Gastrocnemius medialis (tissue), 4 donors: ENCODE measurements at regions not wholly inside any gene's neighbourhood (a gene's known extent, or its start where the extent isn't known, plus 50 kb on each side); places are given as distances from the start of the nearest gene placed in this dataset.

Source experiments
- ATAC-seq, 2 donors: fragments of 150-250 bp; one replicate each; pipeline ENCODE4 v1.9.1; 2016
- DNase-seq, 2 donors: peaks; one replicate each; pipeline ENCODE4 v3.0.0-alpha.2; 2019
- H3K27ac ChIP-seq, 4 donors: fragments of 200-600 bp; sonication (generic); 1 replicate in 1 of 4; 2 replicates in 3 of 4; pipeline ENCODE4 v1.5.1; 2016 to 2018; ENCODE audit warnings: mild to moderate bottlenecking in 2 of 4, moderate library complexity in 1 of 4
- H3K27me3 ChIP-seq, 3 donors: fragments of 200-600 bp; sonication (generic) in 2 of 3; 1 replicate in 1 of 3; 2 replicates in 2 of 3; pipeline versions ENCODE4 v1.5.1 to v1.6.0; 2016 to 2019; ENCODE audit warnings: mild to moderate bottlenecking in 1 of 3, moderate library complexity in 1 of 3
- H3K36me3 ChIP-seq, 2 donors: fragments of 200-600 bp; sonication (generic) in 1 of 2; one replicate each; pipeline ENCODE4 v1.5.1; 2017 to 2018
- H3K4me1 ChIP-seq, 2 donors: fragments of 200-600 bp; sonication (generic) in 1 of 2; one replicate each; pipeline ENCODE4 v1.5.1; 2016 to 2017; ENCODE audit warnings: mild to moderate bottlenecking in 2 of 2
- H3K4me3 ChIP-seq, 4 donors: fragments of 200-600 bp; sonication (generic) in 3 of 4; 1 replicate in 1 of 4; 2 replicates in 3 of 4; pipeline ENCODE4 v1.5.1; 2016 to 2019; ENCODE audit warnings: mild to moderate bottlenecking in 2 of 4
- H3K9me3 ChIP-seq, 3 donors: fragments of 200-600 bp; sonication (generic) in 2 of 3; 1 replicate in 1 of 3; 2 replicates in 2 of 3; pipeline ENCODE4 v1.5.1; 2016 to 2019
- POLR2A ChIP-seq, 2 donors: fragments of 450-650 bp; IDR thresholded peaks; one replicate each; pipeline ENCODE4 v1.6.1; 2017; ENCODE audit warnings: antibody characterized with exemption in 2 of 2, mild to moderate bottlenecking in 2 of 2, moderate library complexity in 2 of 2
- in situ Hi-C, 4 donors: fragments of 200-750 bp; cut with MboI; loops; one replicate each; pipeline versions ENCODE4 v1.15.0 to v1.8.0; 2017; ENCODE audit warnings: low sequenced_read_pairs in 4 of 4
- intact Hi-C: fragments of 100-400 bp; cut with DNase I; formaldehyde crosslinking; loops from one replicate; pipeline ENCODE4 v1.15.1; 2023; ENCODE audit warnings: low total_unique reads
- TF ChIP-seq, protein P1 (sequence below), 5 experiments: fragments of 450-650 bp in 3 of 5; fragments of 200-600 bp in 2 of 5; sonication (generic) in 2 of 5; IDR thresholded peaks in 4 of 5; conservative IDR thresholded peaks in 1 of 5; 1 replicate in 4 of 5; 2 replicates in 1 of 5; pipeline ENCODE4 v1.5.1; 2016 to 2019; ENCODE audit warnings: antibody characterized with exemption in 5 of 5, mild to moderate bottlenecking in 3 of 5, moderate library complexity in 3 of 5

DNA sequence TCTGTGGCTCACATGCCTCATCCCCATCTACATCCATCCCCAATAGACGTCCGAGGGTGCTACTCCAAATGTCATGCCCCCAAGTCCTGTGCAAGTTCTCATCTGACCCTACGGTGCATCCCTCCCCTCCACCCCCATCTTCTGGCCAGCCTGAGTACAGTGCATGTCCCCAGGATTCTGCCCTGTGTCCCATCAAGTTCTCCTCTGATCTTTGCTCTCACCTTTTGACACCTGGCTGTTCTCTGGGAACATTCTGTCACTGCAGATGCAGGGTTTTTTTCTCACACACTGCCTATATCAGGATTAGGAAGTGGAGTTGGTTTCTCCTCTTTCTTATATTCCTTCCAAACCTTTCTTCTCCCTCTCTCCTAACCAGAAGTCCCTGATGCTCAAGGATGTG, 377.2 kb downstream of the GADD45G start:
- no peak overlapping the region for H3K27ac ChIP-seq
- H3K36me3 ChIP-seq: no peaks in the 10 kb centered on the region
- H3K4me1 ChIP-seq: no peaks in the 10 kb centered on the region
- intact Hi-C loops: no loop called here
- TF ChIP-seq POLR2A (IDR thresholded peaks at IDR 0.05): no peak
- TF ChIP-seq, protein P1, sequence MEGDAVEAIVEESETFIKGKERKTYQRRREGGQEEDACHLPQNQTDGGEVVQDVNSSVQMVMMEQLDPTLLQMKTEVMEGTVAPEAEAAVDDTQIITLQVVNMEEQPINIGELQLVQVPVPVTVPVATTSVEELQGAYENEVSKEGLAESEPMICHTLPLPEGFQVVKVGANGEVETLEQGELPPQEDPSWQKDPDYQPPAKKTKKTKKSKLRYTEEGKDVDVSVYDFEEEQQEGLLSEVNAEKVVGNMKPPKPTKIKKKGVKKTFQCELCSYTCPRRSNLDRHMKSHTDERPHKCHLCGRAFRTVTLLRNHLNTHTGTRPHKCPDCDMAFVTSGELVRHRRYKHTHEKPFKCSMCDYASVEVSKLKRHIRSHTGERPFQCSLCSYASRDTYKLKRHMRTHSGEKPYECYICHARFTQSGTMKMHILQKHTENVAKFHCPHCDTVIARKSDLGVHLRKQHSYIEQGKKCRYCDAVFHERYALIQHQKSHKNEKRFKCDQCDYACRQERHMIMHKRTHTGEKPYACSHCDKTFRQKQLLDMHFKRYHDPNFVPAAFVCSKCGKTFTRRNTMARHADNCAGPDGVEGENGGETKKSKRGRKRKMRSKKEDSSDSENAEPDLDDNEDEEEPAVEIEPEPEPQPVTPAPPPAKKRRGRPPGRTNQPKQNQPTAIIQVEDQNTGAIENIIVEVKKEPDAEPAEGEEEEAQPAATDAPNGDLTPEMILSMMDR (IDR thresholded peaks at IDR 0.05 in 4 of 5, conservative IDR thresholded peaks at IDR 0.05 in 1 of 5): no peak
- H3K27me3 ChIP-seq: no peaks in the 10 kb centered on the region
- ATAC-seq: no peak
- H3K4me3 ChIP-seq: no peak overlapping the region
- DNase-seq: no peak
- H3K9me3 ChIP-seq: no peaks in the 10 kb centered on the region
- in situ Hi-C loops: loop anchor here in 1 of 4 donors (25.0 kb wide), 1 partner anchor 105 kb away; no protein-coding TSS in a partner anchor

DNA sequence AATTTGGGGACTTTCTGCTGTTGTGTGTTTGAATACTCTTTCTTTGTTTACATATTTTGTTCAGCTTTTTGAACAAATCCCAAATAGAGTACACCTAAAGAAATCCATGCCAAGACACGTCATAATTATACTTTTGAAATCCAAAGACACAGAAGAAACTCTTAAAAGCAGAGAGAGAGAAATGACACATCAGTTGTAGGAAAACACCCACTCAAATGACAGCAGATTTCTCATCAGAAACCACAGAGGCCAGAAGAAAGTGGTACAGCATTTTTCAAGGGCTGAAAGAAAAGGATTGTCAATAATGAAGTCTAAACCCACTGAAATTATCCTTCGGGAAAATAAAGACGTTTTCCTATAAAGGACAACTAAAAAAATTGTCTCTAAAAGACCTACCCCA, 378.6 kb downstream of the GADD45G start:
- TF ChIP-seq, protein P1 (IDR thresholded peaks at IDR 0.05 in 4 of 5, conservative IDR thresholded peaks at IDR 0.05 in 1 of 5): no peak
- no peaks in the 10 kb centered on the region for H3K27me3 ChIP-seq
- peaks cover 4 to 5% of the 10 kb centered on the region in 2 donors for H3K4me1 ChIP-seq
- no peak for ATAC-seq
- in situ Hi-C loops: loop anchor here in 1 of 4 donors (25.0 kb wide), 1 partner anchor 104 kb away; no protein-coding TSS in a partner anchor
- no peaks in the 10 kb centered on the region for H3K36me3 ChIP-seq
- no peak for DNase-seq
- H3K27ac ChIP-seq: no peak overlapping the region
- H3K9me3 ChIP-seq: no peaks in the 10 kb centered on the region
- H3K4me3 ChIP-seq: no peak overlapping the region
- intact Hi-C loops: no loop called here

DNA sequence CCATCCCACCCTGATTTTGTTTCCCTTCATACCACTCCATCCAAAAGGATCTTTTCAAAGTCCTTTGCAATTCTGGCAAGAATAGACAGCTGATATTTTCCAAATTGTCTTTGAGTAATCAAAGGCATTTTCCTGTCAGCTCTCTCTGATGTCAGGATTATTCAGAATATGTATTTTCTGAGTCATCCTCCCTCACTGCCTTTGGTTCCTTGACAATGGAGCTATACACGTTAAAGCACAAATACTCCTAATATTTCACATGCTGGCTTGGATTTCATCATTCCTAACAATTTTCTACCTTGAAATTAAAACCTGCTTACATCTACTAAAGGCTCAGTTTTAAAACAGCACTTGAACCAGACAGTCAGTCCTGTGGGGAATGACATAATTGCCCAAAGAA, 379.4 kb downstream of the GADD45G start:
- no peaks in the 10 kb centered on the region for H3K9me3 ChIP-seq
- H3K4me3 ChIP-seq: no peak overlapping the region
- in situ Hi-C loops (loop anchor here in 1 of 4 donors (25.0 kb wide), 1 partner anchor 103 kb away; no protein-coding TSS in a partner anchor), intact Hi-C loops (no loop called here)
- H3K27ac ChIP-seq: no peak overlapping the region
- DNase-seq (no peak), ATAC-seq (no peak)
- H3K36me3 ChIP-seq: no peaks in the 10 kb centered on the region
- no peaks in the 10 kb centered on the region for H3K27me3 ChIP-seq
- no peak for TF ChIP-seq POLR2A (IDR thresholded peaks at IDR 0.05)
- TF ChIP-seq, protein P1 (IDR thresholded peaks at IDR 0.05 in 4 of 5, conservative IDR thresholded peaks at IDR 0.05 in 1 of 5): no peak
- peaks cover 4 to 7% of the 10 kb centered on the region in 2 donors for H3K4me1 ChIP-seq

DNA sequence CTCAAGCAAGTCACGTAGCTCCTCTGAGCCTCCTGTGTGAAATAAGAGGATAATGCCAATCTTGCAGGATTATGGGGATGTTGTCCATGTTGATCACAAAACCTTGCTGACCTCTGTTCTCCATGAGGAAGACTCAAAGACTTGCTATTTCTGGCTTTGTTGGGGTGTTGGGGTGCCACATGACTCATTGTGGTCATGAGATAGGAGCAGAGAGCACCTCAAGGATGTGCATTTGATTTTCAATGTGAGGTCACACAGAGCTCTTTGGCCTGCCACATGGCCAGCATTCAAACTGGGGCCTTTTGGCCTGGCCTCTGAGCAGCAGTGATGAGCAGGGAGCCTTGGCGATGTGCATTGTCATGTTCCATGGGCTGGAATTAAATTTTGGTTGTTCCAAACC, 380.3 kb downstream of the GADD45G start:
- no peaks in the 10 kb centered on the region for H3K9me3 ChIP-seq
- in situ Hi-C loops: loop anchor here in 1 of 4 donors (25.0 kb wide), 1 partner anchor 102 kb away; no protein-coding TSS in a partner anchor
- H3K27ac ChIP-seq: no peak overlapping the region
- intact Hi-C loops: no loop called here
- TF ChIP-seq POLR2A (IDR thresholded peaks at IDR 0.05): no peak
- TF ChIP-seq, protein P1 (IDR thresholded peaks at IDR 0.05 in 4 of 5, conservative IDR thresholded peaks at IDR 0.05 in 1 of 5): no peak
- no peaks in the 10 kb centered on the region for H3K36me3 ChIP-seq
- H3K4me3 ChIP-seq: no peak overlapping the region
- no peaks in the 10 kb centered on the region for H3K27me3 ChIP-seq
- ATAC-seq (no peak), DNase-seq (no peak)
- peaks cover 4 to 7% of the 10 kb centered on the region in 2 donors for H3K4me1 ChIP-seq

DNA sequence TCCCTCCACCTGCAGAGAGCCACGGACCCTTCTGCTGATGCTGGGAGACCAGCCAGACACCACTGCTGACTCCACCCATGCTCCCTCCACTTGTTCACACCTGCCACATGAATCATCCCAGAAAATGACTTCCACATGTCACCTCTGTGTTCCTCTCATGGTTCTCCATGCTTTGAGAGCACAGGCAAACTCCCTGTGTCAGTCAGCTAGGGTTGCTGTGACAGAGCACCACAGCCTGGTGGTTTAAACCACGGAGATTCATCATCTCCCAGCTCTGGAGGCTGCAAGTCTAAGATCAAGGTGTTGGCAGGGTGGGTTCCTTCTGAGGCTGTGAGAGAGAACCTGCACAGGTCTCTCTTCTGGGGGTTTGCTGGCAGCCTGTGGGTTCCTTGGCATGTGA, 381.4 kb downstream of the GADD45G start:
- H3K27ac ChIP-seq: no peak overlapping the region
- DNase-seq (no peak), ATAC-seq (no peak)
- TF ChIP-seq POLR2A (IDR thresholded peaks at IDR 0.05): no peak
- TF ChIP-seq, protein P1 (IDR thresholded peaks at IDR 0.05 in 4 of 5, conservative IDR thresholded peaks at IDR 0.05 in 1 of 5): no peak
- H3K9me3 ChIP-seq: no peaks in the 10 kb centered on the region
- no peaks in the 10 kb centered on the region for H3K27me3 ChIP-seq
- intact Hi-C loops (no loop called here), in situ Hi-C loops (loop anchor here in 1 of 4 donors (25.0 kb wide), 1 partner anchor 101 kb away; no protein-coding TSS in a partner anchor)
- H3K4me3 ChIP-seq: no peak overlapping the region
- H3K36me3 ChIP-seq: no peaks in the 10 kb centered on the region
- peaks cover 4 to 7% of the 10 kb centered on the region in 2 donors for H3K4me1 ChIP-seq
